Gastroesophageal sphincter (tissue), 3 donors: ENCODE measurements at regions not wholly inside any gene's neighbourhood (a gene's known extent, or its start where the extent isn't known, plus 50 kb on each side); places are given as distances from the start of the nearest gene placed in this dataset.

Experiments
- POLR2A ChIP-seq, 2 donors: fragments of 450-650 bp; IDR thresholded peaks; one replicate each; pipeline ENCODE4 v1.6.1; 2017; ENCODE audit warnings: antibody characterized with exemption in 2 of 2, mild to moderate bottlenecking in 2 of 2, moderate library complexity in 1 of 2
- TF ChIP-seq, protein P1 (sequence below), 4 experiments: fragments of 200-600 bp in 2 of 4; fragments of 450-650 bp in 2 of 4; sonication (generic) in 1 of 4; IDR thresholded peaks; one replicate each; pipeline ENCODE4 v1.5.1; 2017 to 2019; ENCODE audit warnings: antibody characterized with exemption in 4 of 4, mild to moderate bottlenecking in 2 of 4, moderate library complexity in 2 of 4

DNA sequence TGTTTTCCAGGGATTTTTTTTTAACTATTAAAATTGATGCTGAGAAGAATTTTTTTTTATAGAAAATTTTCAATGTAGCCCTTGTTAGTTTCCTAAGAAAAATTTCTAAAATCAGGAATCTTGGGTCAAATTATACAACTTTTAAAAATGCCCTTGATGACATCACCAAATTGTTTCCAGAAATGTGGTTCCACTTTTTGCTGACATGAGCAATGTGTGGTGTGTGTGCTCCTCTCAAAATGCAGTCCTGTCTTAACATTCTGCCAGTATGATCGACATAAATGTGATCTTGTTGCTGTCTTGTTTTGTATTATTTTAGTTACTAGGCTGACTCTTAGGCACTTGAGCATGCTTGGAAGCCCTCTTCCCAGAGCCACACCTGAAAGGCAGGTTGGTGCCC lies 89.7 kb upstream of the ST6GAL2 start:
- no peak for TF ChIP-seq POLR2A (IDR thresholded peaks at IDR 0.05)
- TF ChIP-seq, protein P1, sequence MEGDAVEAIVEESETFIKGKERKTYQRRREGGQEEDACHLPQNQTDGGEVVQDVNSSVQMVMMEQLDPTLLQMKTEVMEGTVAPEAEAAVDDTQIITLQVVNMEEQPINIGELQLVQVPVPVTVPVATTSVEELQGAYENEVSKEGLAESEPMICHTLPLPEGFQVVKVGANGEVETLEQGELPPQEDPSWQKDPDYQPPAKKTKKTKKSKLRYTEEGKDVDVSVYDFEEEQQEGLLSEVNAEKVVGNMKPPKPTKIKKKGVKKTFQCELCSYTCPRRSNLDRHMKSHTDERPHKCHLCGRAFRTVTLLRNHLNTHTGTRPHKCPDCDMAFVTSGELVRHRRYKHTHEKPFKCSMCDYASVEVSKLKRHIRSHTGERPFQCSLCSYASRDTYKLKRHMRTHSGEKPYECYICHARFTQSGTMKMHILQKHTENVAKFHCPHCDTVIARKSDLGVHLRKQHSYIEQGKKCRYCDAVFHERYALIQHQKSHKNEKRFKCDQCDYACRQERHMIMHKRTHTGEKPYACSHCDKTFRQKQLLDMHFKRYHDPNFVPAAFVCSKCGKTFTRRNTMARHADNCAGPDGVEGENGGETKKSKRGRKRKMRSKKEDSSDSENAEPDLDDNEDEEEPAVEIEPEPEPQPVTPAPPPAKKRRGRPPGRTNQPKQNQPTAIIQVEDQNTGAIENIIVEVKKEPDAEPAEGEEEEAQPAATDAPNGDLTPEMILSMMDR (IDR thresholded peaks at IDR 0.05), result no peak
